HG03469 (cell line): ENCODE measurements at regions not wholly inside any gene's neighbourhood (a gene's known extent, or its start where the extent isn't known, plus 50 kb on each side); places are given as distances from the start of the nearest gene placed in this dataset.

Experiments
- ATAC-seq: cut with Tn5 transposase; IDR thresholded peaks from one replicate; pipeline ENCODE4 v1.9.1; 2021; ENCODE audit warnings: mild to moderate bottlenecking, moderate library complexity, moderate number of reproducible peaks; ENCODE audit not compliant: unreplicated experiment

- ATAC-seq = no peak
Measured at GRCh38 chr13:85666356-85666755, 132.9 kb downstream of the SLITRK6 start.

- no peak for ATAC-seq
Measured at GRCh38 chr13:85665286-85665685, 133.9 kb downstream of the SLITRK6 start.

DNA sequence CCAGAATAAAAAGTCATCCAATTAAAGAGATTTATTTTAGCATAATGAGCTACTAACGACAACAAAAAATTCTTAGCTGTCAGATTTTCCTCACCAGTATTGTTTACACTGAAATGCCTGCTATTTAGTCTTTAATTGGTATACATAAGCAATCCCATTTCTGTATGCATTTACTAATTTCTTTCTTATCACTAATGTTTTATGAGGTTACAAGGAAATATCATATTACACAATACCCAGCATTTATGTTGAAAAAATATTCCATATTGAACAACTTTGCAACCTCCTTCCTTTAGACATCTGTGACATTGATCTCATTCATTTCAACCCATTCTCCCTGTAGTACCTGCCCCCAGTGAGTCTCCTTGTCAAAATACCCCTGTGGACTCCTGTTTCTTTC is 135.4 kb downstream of the SLITRK6 start:
- ATAC-seq = no peak

- ATAC-seq = no peak
Measured at GRCh38 chr13:85662186-85662585, 137.0 kb downstream of the SLITRK6 start.

DNA sequence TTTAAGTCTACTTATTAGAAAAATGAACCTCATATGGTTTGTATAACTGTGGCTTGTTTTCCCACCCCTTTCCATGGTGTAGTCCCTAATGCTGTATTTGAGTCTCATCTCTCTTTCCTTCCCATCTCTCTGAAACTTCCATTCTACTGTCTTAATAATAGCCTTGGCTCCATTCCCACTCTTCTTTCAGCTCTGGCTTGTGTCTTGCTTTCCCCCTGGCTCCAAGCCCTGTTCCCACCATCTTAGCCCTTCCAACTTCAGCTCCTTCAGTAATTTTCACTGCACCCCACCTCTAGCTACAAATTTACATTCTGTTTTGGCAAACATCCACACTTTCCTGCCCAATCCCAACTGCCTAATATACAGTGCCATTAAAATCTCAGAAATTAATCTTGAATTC is 137.5 kb downstream of the SLITRK6 start:
- no peak for ATAC-seq

DNA sequence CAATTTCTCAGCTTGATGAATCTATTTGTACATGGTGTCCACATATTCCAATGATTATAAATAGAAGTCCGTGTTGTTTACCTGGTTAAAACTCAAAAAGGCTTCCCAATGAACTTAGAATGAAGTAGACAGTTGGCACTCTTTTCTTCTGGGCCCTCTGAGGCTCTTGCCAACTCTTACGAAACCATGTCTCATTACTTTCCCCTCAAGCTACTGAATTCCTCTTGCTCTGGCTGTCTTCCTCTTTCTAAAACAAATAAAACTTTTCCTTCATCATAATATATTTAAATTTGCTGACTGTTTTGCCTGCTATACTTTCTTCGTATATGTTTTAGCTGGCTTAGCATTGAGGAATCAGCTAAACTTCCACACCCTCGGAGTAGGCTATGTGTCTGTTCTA is 139.7 kb downstream of the SLITRK6 start:
- ATAC-seq = no peak

DNA sequence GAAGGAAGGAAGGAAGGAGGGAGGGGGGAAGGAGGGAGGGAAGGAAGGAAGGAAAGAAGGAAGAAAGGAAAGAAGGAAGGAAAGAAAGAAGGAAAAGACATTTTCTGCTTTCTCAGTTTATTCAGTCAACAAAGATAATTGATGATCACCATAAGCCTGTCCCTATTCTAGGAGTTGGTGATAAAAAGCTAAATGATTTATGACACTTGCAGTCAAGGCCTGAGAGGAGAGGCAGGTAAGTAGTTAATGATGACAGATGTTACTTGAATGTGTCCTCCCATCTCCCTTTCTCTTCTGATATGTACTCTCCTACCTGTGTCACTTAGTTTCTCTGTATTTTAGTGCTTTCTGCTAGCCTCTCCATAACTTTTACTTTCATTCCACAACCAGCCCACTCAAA is 141.3 kb downstream of the SLITRK6 start:
- no peak for ATAC-seq

- ATAC-seq = no peak
Measured at GRCh38 chr13:85655040-85655439, 144.2 kb downstream of the SLITRK6 start.

DNA sequence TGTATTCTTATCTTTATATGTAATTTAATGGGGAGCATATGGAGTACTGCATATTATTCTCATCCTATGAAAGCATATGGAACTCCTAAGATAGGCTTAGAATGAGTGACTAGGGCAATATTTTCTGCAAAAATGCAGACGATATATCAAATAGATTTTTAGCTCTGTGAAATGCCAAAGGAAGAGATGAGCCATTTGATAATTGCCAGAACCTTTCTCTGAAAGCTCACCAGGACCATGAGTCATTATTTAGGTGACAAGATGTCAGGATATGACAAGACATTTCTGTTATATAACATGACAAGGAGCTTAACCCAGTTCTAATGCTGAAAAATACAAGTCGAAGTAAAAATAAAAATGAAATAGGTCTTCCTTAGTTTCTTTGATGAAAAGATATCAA is 145.0 kb downstream of the SLITRK6 start:
- ATAC-seq = no peak

- no peak for ATAC-seq
Measured at GRCh38 chr13:85653681-85654080, 145.5 kb downstream of the SLITRK6 start.

- no peak for ATAC-seq
Measured at GRCh38 chr13:85652491-85652890, 146.7 kb downstream of the SLITRK6 start.

DNA sequence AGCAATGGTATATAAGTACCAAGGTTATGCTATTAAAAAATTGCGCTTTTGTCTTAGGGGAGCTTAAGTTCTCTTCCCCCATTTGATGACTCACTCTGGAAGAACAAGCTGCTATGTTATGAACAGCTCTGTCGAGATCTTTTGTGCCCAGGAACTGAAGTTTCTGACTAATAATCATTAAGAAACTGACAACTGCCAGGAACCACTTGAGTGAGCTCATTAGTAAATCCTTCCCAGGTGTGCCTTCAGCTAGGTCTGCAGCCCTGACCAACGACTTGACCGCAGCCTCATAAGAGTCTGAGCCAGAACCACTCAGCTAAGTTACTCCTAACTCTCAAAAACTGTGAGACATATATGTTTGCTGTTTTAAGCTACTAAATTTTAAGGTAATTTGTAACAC is 147.8 kb downstream of the SLITRK6 start:
- ATAC-seq = no peak

- ATAC-seq = no peak
Measured at GRCh38 chr13:85650613-85651012, 148.6 kb downstream of the SLITRK6 start.

- no peak for ATAC-seq
Measured at GRCh38 chr13:85640727-85641126, 158.5 kb downstream of the SLITRK6 start.

- ATAC-seq = no peak
Measured at GRCh38 chr13:85638815-85639393, 160.3 kb downstream of the SLITRK6 start.

DNA sequence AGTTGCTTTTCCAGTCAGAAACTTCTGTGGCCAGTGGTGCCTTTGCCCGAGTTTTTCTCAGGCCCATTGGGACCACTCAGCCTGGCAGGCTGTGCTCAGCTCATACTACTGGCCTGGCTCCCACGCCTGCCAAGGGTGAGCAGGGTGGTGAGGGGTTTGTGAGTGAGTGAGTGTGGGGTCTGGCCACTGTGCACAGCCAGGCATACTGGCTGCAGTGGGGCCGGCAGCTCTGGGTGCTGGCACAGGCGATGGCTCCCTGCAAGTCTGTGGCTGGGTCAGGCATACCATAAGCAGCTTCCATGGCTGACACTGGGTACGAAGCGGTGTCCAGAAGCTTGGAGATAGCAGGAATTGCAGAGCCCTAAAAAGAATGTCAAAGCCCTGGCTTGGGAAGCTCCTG is 161.0 kb downstream of the SLITRK6 start:
- ATAC-seq = no peak

- no peak for ATAC-seq
Measured at GRCh38 chr13:85632526-85633195, 166.6 kb downstream of the SLITRK6 start.

- ATAC-seq = no peak
Measured at GRCh38 chr13:85631801-85632200, 167.4 kb downstream of the SLITRK6 start.

DNA sequence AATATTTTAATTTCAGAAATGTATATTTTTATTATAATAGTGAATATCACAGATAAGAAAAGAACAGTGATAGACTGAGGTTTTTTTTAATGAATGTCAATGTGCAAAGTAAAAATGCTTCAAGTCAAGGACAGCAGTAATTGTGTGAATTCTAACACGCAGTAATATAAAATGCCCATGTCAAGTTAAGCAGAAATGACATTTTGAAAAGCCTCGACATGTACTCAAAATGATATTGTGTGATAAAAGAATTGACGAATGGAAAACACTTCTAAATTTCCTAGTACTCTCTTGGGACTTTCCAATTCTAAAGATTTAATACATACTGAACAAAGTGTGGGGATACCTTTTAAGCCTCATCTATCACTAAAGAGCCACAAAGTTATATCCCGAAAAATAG is 172.6 kb downstream of the SLITRK6 start:
- no peak for ATAC-seq

GRCh38 chr13:85619321-85619720 is 179.9 kb downstream of the SLITRK6 start:
- ATAC-seq = no peak

DNA sequence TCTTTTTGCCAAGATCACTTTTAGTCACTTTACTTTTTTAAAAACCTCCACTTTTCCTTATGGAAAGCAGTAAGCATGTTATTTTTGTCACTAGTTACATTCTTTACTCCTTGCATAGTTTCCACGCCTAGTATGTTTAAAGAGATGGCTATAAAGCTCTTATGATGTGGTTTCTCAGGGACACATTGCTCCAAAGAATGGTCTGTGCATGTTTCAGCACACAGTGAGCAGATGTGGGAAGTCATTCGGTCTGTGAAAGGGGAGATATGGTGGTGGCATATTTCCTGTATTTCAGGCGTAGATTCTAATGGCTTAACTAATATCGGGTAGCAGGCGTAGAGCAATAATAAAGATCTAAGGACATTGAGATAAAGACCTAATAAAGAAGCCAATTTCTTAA is 180.7 kb downstream of the SLITRK6 start:
- ATAC-seq = no peak

GRCh38 chr13:85616275-85616674 is 182.9 kb downstream of the SLITRK6 start:
- ATAC-seq = no peak

DNA sequence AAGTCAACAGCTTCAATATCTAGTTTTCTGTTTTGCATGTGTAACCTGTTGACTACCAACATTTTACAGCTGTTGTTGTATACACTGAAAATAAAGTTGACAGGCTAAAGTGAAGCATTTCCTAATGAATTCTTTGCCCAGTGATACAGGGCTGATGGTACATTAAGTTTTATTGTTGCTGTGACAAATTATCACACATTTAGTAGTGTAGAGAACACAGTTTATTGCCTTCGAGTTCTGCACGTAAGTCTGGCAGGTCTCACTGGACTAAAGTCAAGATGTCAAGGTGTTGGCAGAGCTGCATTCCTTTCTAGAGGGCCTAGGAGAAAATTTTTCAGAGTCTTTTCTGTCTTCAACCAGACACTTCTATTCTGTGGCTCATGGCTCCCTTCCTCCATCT is 184.2 kb downstream of the SLITRK6 start:
- no peak for ATAC-seq
